GM13977 (cell line): ENCODE measurements at regions not wholly inside any gene's neighbourhood (a gene's known extent, or its start where the extent isn't known, plus 50 kb on each side); places are given as distances from the start of the nearest gene placed in this dataset.

Experiments
- DNase-seq: peaks from one replicate; pipeline ENCODE4 v3.0.0; 2012; ENCODE audit warnings: low spot score
- in situ Hi-C: fragments of 300-500 bp; cut with MboI; formaldehyde crosslinking; loops from one replicate; pipeline ENCODE4 v1.12.0; 2022; ENCODE audit warnings: low sequenced_read_pairs, low pct_unique_long_range_greater_than_20kb, mixed read lengths, inconsistent platforms; ENCODE audit not compliant: unreplicated experiment
- TF ChIP-seq, protein P1 (sequence below): IDR thresholded peaks from 2 replicates; pipeline ENCODE4 v1.5.1; 2012; ENCODE audit warnings: mild to moderate bottlenecking, control low read depth; ENCODE audit not compliant: insufficient read depth; ENCODE audit errors: extremely low read depth, missing control alignments

- TF ChIP-seq, protein P1, sequence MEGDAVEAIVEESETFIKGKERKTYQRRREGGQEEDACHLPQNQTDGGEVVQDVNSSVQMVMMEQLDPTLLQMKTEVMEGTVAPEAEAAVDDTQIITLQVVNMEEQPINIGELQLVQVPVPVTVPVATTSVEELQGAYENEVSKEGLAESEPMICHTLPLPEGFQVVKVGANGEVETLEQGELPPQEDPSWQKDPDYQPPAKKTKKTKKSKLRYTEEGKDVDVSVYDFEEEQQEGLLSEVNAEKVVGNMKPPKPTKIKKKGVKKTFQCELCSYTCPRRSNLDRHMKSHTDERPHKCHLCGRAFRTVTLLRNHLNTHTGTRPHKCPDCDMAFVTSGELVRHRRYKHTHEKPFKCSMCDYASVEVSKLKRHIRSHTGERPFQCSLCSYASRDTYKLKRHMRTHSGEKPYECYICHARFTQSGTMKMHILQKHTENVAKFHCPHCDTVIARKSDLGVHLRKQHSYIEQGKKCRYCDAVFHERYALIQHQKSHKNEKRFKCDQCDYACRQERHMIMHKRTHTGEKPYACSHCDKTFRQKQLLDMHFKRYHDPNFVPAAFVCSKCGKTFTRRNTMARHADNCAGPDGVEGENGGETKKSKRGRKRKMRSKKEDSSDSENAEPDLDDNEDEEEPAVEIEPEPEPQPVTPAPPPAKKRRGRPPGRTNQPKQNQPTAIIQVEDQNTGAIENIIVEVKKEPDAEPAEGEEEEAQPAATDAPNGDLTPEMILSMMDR: no peak
- in situ Hi-C loops: no loop called here
- DNase-seq: no peak
Observed at GRCh38 chr5:143473481-143473880, 70.0 kb upstream of the NR3C1 start.

DNA sequence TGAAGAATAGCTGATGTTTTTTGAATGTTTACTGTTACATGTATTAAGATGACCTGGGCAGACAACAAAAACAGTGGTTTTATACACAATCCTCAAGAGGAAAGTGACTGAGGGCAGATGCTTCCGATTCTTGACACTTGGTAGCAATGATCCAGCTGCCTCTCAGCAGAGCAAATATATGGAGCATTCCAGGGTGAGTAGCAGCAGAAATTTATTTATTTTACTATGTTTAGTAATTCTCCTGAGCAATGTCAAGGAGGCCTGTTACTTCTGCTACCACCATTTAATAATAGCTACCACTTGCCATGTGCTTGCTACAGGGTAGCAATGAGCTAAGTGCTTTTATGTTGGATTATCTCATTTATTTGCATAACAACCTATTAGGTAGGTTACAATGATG, 69.1 kb upstream of the NR3C1 start:
- no peak for DNase-seq
- TF ChIP-seq, protein P1: no peak
- in situ Hi-C loops: no loop called here

- TF ChIP-seq, protein P1: no peak
- in situ Hi-C loops: no loop called here
- no peak for DNase-seq
Observed at GRCh38 chr5:143471666-143472464, 68.4 kb upstream of the NR3C1 start.

DNA sequence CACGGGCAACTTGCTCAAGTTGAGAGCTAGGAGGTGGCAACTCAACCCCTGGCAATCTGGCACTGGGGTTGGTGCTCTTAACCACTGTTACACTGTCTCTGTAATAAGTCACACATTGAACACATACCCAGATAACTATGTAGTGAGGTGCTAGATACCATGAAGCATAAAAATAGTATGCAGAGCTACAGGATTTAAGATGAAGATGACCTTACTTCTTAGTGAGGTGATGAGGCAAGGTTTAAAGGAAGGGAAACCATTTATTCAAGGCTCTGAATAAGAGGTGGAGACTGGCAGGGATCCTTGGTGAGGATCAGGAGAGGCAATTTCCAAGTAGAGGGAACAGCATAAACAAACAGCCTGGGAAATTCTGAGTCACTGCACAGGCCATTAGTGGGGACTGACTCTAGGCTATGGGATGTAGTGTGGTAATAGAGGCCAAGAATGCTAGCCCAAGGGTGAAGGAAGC, 67.6 kb upstream of the NR3C1 start:
- DNase-seq: no peak
- in situ Hi-C loops: no loop called here
- TF ChIP-seq, protein P1: no peak

DNA sequence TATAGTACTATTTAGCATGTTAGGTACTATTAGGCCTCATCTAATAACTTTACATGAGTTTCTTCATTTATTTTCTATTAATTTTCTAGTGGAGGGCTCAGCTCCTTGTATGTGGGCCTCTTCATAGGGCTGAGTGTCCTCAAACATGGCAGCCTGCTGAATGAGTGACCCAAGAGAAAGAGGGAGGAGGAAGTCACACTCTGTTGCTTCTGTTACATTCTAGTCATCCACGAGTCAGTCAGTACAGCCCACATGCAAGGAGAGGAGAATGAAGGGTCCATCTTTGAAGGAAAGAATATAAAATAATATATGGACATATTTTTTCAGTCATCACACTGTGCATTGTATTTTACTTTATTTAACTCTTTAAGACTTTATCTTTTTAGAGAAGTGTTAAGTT, 66.6 kb upstream of the NR3C1 start:
- TF ChIP-seq, protein P1: no peak
- in situ Hi-C loops: no loop called here

DNA sequence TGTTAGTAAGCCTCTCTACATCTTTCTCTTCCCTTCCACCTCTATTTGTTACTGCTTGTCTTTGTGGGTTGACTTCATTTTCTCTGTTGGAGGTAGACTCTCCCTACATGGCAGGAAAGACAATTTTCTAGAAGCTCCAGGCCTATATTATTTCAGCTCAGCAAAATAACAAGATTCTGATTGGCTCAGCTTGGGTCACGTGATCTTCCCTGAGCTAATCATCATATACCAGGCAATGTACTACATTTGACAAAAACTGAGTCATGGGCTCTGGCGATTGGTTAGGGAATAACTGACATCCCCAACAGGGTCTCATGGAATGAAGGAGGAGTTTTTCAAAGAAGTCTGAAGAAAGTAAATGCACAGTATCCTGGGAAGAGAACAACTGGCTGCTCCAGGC, 65.6 kb upstream of the NR3C1 start:
- TF ChIP-seq, protein P1: no peak
- no peak for DNase-seq
- in situ Hi-C loops: no loop called here

More for the DNA sequence above, 66.6 kb upstream of the NR3C1 start:
- DNase-seq: no peak
